ENCODE measurements at regions not wholly inside any gene's neighbourhood (a gene's known extent, or its start where the extent isn't known, plus 50 kb on each side); places are given as distances from the start of the nearest gene placed in this dataset.

DNA sequence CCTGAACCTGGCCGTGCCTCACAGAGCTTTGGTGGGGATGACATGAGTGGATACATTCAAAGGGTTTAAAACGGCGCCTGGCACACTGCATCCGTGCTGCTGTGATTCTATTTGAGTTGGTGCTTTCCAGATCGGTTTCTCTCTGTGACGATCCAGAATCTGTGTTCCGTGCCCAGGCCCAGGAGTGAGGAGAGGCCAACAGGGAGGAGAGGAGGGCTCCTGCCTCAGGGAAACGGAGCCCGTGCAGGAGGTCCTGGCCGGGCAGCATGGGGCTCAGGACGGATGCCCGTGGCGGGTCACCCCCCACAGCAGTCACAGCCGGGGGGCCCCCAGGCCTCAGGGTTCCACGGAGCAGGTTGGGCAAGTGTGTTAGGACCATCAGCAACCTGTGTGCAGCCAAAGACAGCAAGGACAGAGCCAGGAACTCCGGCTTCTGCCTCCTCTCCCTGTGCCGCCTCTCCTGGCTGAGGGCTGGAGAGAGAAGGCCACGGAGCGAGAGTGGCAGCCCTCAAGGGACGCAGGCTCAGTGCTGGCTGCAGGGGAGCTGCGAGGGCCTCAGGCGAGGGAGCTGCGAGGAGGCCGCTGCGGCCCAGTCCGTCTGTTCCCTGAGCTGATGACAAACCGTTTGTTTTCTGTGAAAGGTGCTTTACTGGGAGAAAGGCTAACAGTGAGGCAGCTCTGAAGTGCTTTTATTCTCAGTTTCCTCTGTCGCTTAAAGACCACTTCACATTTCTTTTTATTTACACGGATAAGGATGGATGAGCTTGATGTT lies 99.3 kb downstream of the METRNL start:
- peak; percentile 42 for DNase-seq (ENCODE audit: low spot score)

DNA sequence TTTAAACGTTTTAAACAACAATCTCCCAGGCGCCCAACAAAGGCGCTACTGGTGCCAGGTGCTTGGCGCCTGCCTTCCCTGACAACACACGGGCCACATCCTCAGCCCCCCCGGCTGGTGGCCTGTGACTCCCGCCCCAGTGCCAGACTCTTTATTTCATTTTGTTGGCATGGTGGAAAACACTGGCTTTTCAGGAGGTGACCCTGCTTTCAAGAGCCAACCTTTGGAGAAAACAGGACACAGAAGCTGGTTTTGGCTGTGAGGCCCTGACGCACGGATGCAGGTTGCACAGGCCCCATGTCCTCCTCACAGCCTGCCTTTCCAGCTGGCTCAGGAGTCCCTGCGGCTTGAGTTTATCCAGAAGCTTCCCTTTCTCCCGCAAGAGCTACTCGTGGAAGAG lies 100.0 kb downstream of the METRNL start:
- DNase-seq (ENCODE audit: low spot score) = peak; percentile 25

DNA sequence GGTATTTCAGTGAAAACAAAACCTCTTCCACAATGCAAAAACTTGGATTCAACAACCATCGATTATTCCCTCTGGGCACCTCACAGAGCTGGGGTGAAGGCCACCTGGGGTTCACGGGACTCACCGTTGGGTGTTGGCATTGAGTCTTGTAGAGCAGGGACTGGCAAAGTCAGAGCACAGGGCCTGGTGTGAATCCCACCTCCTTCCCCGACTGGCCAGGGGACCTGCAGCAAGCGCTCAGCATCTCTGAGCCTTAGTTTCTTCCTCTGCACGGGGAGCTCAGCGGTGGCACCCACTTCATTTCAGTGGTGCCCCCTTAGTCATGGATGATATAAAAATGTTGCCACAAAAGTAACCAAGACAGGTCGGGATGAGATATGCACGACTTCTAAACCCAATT lies 100.4 kb downstream of the METRNL start:
- DNase-seq (ENCODE audit: low spot score) = peak; percentile 23

DNA sequence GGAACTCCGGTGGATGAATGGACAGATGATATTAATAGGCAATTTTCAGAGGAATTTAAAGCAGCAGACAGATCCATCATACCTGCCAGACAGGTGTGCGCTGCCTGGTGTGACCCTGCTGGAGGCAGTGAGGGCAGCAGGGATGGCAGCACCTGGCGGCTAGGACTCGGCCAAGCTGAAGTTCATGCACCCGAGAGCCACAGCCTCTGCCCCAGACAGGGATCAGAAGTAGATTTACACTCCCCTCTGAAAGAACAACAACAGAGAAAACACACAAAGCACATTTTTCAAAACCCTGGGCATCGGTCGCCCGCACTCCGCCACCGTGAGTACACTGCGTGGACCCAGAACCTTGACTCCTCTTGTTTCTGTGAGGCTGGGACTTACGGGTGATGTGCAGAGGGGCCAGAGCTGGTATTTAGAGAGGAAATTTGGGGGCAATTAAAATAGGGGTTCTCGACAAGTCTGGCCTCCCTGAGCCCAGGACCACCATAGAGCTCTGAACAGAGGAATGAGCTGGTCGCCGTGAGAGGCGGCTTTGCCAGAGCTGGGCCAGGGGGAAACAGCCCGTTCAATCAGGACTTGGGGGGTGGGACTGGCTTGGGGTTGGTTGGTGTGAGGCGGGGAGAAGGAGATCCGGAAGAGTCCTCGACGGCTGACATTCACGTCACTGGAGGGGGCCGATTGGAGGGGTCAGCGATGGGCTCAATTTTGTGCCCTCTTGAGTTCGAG lies 101.0 kb downstream of the METRNL start:
- DNase-seq (ENCODE audit: low spot score) = peak; percentile 40

DNA sequence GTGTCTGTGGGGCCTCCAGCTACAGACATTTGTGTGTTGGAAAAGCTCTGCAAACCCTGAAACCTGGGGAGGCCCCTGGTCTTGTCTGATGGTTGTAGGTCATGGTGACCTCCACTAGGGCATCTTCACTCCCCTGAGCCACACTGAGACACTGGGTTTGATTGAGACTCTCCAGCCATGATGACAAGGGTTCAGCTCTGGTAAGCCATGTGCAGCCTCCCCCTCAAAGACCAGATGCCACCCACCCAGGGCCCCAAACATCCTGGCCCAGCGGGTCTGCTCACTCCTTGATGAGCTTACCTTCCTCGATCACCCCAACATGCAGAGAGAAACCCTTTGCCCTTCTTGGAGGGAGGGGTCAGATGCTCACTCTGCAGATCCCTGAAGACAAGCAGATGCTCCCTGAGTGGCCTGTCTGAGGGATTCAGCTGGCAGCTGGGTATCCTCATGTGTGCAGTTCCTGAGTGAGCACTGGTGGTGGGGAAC lies 101.6 kb downstream of the METRNL start:
- DNase-seq (ENCODE audit: low spot score) = peak; percentile 50

DNA sequence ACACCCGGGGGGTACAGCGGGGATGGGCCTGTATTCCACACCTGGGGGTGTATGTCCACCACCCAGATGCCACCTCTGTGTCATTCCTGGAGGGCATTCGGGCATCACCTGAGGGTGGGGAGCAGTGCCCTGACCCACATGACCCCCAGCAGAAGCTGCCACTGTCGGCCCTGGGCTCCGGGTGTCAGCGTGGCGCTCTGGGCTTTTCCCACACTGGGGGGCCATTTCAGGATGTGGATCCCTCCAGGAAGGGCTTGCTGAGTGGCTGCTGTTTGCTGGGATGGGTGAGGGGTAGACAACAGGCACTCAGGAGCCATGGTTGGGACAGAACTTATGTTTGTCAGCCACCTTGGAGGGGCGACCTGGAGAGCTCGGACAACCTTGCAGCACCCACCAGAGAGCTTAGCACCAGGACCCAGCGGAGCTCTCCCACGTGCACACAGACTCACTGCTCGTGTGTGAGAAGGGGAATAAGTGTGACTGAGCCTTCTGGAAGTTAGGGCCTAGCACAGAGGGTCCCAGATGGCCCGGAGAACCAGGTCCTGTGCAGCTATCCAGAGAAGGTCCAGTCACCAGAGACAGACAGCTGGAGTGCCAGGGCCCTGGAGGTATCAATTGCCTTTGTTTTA lies 102.7 kb downstream of the METRNL start:
- peak; percentile 46 for DNase-seq (ENCODE audit: low spot score)

DNA sequence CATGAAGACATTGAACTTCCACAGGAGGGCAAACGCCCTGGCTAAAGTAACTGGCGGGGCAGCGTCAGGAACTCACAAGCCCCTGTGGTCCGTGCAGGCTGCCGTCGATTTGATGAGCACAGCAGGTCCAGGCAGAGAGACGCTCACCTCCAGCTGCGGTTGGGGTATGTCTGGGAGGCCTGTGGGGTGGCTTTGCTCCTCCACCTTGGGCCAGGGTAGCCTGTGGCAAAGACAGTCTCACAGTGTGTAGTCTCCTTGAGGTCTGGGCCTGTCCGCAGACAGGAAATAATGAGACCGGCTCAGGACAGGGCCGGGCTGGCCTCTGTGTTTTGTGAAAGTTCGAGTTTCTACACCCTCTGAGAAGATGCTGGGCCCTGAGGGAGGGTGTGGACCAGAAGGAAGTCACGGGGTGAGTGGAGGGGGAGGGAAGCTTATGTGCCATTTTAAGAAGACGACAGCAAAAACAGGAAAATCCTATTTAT lies 103.3 kb downstream of the METRNL start:
- DNase-seq (ENCODE audit: low spot score) = peak; percentile 40

DNA sequence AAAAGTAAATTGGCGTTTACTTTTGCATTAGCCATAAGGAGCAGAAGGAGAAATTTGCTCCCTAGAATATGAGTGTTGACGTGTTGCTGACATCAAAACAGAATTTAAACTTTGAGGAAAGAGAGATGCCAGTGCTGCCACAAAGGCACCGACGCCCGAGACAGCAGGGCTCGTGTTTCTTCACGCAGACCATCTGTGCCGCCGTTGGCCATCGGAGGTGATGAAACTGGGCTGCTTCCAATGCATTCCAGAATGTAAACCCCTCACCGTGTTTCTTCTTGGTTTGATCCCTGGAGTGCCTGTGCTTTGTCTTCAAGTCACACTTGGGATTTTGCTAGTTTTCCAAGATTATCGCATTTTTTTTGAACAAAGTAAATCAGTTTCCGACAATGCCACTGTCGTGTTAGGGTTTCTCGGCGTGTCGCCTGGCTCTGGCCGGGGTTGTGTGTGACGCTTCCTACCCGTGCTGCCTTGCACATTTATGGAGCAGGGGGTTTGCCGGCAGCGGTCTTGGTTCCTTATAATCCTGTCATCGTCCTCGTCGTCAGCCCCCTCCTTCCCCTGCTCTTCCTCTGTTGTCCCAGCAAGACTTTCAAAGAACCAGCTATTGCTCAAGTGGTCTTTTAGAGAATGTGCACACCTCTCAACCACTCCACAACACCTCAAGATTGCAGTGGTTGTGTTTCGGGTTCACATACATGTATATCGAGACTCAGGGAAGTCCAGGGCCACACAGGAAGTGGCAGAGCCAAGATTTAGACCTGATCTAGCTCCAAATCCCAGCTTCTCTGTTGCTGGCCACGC lies 103.9 kb downstream of the METRNL start:
- DNase-seq (ENCODE audit: low spot score) = peak; percentile 33

DNA sequence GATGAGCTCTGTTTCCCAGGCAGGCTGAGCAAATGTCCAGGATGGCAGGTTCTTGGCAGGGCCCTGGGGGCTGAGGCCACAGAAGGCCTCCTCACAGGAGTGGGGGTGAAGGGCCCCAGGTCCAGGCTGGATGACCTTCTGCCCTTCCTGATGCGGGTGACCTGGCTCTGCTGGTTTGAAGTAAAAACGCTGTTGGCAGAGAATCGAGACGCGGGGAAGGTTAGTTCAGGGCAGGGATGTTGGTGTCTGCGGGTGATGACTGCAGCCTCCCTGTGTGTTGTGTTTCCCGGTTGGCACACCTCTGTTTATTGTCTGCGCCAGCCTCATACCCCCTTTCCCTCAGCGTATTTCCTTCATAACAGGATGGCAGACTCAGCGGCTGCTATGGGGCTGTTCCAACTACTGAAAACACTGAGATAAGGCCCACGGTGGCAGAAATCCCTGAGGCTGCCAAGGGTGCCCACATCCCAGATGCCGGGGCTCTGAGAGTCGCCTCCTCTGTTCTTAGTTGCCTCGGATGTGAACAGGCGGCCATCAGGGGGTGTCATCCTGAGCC lies 104.6 kb downstream of the METRNL start:
- DNase-seq (ENCODE audit: low spot score) = peak; percentile 38

DNA sequence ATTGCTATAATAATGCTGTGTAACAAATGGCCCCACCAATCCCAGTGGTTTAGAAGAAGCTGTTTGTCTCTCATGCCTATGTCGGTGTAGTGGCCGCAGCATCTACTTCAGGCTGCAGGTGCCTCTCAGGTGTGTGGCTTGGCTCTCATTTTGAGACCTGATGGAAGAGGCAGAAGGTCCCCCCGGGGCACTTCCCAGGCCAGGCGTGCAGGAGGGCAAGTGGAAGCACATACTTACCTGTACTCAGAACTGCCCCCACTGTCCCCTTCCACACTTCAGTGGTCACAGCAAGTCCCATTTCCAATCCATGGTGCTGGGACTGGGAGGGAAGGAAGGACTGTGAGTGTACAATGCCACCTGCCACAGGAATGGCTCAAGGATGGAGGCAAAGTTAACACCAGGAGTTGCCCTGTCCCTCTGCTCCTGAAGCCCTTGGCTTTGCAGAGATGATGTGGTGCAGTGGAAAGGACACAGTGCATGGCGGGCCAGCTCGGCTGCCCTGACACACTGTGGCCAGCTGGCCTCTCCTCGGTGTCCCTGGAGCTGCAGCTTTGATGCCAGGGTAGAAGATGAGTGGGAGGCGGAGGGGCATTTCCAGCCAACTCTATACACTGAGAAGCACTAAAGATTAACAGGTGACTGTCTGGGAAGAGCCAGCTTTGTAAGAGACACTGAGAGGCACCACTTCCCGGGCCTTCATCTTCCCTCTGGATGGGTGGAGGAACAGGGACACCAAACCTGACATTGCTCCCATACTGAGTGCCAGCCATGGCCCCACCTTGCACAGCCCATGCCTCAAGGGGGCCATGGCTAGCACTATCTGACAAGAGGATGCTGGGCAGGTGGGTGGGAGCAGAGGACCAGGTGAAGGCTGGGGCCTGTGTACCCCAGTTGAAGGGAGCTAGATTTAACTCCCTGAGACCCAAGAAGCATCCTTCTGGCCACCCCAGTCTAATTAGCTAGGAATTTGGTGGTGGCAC lies 105.9 kb downstream of the METRNL start:
- peak; percentile 27 for DNase-seq (ENCODE audit: low spot score)

DNA sequence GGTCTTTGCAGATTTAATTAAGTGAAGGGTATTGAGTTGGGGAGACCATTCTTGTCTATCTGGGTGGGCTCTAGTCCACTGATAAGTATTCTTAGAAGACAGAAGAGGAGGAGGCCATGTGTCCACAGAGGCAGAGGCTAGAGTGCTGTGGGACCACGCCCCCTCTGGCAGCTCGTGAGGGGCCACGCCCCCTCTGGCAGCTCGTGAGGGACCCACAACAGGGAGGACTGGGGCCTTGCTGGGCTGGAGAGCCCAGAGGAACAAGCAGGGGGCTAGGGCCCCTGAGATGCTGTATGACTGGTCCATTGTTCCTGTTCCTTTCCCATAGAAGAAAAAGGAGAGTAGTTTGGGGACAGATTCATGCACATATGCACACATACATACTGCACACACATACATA lies 106.8 kb downstream of the METRNL start:
- DNase-seq (ENCODE audit: low spot score) = peak; percentile 33

DNA sequence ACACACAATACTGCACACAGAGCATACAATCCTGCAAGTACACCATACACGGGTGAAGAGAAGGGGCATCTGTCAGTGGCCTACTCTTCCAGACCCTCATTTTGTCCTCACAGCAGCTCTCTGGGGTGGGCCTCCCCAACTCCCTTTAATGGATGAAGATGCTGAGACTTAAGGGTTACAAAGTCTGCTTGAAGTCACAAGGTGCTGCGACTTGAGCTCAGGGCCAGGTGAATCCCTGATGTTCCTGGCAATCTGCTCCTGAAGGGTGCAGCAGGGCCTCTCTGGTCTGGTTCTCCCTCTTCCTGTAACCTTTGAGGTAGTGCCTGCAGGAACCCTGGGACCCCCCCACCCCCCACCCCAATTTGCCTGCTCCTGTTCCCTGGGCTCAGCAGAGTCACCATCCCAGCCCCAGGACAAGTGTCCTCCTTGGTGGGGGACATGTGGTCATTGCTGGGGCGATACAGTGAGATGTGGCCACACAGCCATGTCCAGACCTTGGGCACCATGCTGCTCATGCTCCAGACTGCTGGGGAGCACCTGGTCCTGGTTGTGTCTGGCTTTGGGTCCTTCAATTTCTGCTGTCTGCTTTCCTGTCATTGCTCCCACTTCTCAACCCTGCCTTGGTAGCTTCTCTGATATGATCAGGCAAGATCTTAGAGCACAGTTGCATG lies 107.5 kb downstream of the METRNL start:
- DNase-seq (ENCODE audit: low spot score) = peak; percentile 14

DNA sequence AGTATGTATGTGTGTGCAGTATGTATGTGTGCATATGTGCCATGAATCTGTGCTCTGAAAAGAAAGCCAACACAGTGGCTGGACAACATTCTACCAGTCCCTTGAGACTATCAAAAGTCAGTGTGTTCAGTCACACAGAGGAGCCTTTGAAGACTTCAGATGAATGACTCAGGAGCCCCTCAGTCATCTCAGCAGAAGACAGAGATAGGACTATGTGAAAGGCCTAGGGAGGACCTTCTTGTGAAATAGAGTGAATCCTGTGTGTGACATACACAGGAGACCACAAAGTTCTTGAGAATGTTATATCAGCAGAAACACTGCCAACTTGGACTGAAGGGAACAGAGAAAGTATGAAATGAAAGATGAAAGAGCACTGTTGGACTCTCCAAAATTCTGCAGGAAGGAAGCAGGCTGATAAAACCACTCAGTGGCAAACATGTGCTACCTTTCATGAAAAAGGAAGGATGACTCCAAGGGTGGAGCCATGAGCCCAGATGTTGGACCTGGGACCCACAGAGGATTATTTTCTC lies 108.4 kb downstream of the METRNL start:
- DNase-seq (ENCODE audit: low spot score) = no peak

DNA sequence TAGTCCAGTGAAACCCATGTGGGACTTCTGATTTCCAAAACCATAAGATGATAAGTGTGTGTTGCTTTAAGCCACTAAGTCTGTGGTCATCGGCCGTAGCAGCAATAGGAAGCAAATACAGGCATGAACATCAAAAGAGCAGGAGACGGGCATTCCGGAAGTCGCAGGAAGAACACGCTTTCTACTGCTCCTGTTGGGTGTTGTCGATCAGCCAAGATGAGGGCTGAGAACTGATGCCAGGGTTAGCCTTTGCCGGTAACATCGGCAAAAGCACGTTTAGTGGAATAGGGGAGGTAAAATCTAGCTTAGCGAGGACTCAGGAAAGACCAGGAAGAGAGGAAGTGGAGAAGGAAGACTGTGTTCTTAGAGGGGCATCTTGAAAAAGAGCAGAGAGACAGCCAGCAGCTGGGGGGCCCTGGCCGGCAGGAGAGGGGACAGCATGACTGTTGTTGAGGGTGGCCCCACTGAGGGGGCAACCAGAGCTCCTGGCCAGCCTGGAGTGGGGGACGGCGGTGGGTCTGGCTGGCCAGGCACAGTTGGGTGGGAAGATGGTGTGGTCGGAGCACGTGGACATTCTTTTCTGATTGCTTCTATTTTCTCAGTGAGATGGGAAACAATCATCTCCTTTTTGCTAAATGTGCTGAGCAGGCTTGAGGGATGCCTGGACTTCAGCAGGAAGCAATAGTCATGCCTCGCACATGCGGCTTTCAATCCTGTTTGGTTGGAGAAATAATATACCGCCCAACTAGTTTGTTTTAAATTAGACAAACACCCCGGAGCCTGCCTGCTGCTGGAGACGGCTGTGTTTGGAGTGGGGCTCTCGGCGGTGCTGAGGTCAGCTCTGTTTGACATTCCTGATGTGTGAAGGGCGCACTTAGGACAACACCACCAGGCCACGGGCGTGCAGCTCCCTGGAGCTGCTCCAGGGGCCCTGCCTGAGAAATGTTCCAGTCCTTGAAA lies 109.9 kb downstream of the METRNL start:
- DNase-seq (ENCODE audit: low spot score) = peak; percentile 44

DNA sequence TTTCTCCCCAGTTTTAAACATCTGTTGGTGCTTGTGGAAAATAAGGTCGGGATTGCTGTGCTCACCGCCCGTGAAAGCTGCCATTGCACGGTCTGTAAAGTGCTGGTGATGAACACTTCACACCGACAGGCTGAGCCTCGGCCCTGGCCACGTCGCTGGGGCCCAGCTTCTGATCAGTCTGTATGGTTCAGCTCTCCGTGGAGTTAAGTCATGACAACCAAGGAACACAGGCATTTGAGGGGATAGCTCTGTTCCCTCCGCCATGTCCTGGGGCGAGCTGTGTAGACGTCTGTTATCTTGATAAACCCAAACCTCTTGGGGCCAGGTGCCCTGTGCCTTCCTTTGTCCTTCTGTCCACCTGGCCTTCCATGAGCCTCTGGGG lies 110.6 kb downstream of the METRNL start:
- DNase-seq (ENCODE audit: low spot score) = peak; percentile 33

DNA sequence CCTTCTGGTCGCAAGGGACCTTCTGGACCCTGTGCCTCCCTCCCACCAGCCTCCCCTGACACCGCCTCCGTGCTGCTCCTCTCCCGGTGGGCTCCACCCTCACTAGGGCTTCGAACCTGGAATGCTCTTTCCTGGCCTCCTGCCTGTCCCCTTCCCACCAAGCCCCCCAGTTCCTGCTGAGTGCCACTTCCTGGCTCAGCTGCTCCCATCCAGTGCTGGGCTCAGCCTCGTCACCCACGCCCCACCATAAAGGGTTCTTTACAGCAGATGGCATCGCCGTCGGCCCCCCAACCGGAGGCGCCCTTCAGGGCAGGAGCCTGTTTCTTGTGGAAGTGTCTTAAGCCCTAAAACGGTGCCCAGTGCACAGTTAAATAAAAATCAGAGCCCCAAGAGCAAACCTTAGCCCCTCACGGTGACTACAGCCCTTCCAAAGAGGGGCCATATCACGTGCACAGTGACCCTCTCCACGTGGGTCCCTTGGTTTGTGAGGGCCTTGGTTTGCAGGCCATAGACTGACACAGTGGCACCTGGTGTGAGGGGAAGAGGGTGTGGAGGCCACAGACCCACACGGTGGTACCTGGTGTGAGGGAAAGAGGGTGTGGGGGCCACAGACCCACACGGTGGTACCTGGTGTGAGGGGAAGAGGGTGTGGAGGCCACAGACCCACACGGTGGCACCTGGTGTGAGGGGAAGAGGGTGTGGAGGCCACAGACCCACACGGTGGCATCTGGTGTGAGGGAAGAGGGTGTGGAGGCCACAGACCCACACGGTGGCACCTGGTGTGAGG lies 111.4 kb downstream of the METRNL start:
- DNase-seq (ENCODE audit: low spot score) = peak; percentile 24

DNA sequence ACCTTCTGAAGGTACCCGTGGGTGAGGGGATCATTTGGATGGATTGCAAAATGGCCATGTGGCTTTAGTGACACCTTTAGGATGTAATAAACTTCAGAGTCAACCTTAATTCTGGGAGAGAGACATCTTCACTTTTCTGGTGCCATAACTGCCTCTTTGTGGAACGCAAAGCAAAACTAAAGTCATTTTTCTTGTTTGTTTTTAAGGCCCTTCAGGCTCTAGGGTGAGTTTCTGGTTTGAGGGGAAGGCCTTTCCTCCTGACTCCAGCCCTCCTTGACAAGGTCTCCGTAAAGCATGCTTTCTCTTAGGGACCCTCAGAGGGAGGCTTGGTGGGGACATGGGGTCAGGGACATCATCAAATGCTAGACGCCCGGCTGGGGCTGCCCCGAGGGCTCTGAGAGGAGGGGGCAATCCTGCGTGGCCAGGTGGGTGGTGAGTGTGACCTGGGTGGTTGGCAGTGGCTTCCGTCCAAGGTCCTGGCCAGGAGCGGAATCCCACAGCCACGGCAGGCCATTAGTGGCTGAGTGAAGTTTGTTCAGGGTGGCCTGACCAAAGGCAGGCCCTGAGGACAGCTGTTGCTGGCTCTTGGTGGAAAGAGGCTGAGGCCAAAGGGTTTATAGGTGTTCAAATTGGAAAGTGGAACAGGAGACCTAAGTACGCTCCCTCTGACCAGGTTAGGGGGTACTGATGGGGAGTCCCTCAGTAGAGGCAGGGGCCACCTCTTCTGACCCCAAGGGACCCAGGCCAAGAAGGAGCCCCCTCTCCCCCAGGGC lies 112.2 kb downstream of the METRNL start:
- DNase-seq (ENCODE audit: low spot score) = peak; percentile 35
